ENCODE measurements at regions not wholly inside any gene's neighbourhood (a gene's known extent, or its start where the extent isn't known, plus 50 kb on each side); places are given as distances from the start of the nearest gene placed in this dataset.

GRCh38 chr15:61777689-61778088 lies 282.6 kb downstream of the VPS13C start:
- FAIRE-seq = no peak
- H3K4me1 ChIP-seq (ENCODE audit: control insufficient read depth, extremely low read depth, insufficient read depth, low read length) = no peaks in the 10 kb centered on the region
- no peaks in the 10 kb centered on the region for H3K9me1 ChIP-seq (replicated peaks; ENCODE audit: control insufficient read depth, extremely low read depth, insufficient read depth, low read length)
- intact Hi-C loops (cut with micrococcal nuclease) = no loop called here
- no TSS peak for BruUV-seq (replicated peaks)
- no peak for TF ChIP-seq POLR2AphosphoS5 (IDR thresholded peaks at IDR 0.05; ENCODE audit: insufficient read depth, low read depth, low read length)
- no peak for TF ChIP-seq CTCF (IDR thresholded peaks at IDR 0.05; ENCODE audit: extremely low read depth in 1 of 2, insufficient read depth in 1 of 2, low read depth in 1 of 2, low read length in 2 of 2)
- no peak for TF ChIP-seq EZH2 (IDR thresholded peaks at IDR 0.05; ENCODE audit: borderline replicate concordance, low read depth, low read length, severe bottlenecking)
- no peak for TF ChIP-seq MYC (IDR thresholded peaks at IDR 0.05; ENCODE audit: low read depth, low read length)
- TF ChIP-seq JUN (IDR thresholded peaks at IDR 0.05; ENCODE audit: borderline replicate concordance, insufficient read depth, insufficient read length, low read depth) = no peak
- TF ChIP-seq GATA2 (IDR thresholded peaks at IDR 0.05; ENCODE audit: insufficient read depth, insufficient read length, low read depth, low read length) = no peak
- no peak for TF ChIP-seq FOS (IDR thresholded peaks at IDR 0.05; ENCODE audit: borderline replicate concordance, insufficient read depth, low read length)
- TF ChIP-seq MAX (IDR thresholded peaks at IDR 0.05; ENCODE audit: insufficient read depth, insufficient read length) = no peak
- TF ChIP-seq POLR2A (IDR thresholded peaks at IDR 0.05; ENCODE audit: low read depth, low read length) = no peak
- H3K4me3 ChIP-seq (replicated peaks in 1 of 3; ENCODE audit: insufficient read depth in 1 of 3, low read depth in 1 of 3, low read length in 3 of 3) = no peak overlapping the region
- POLR2A ChIA-PET = no interaction called here
- CTCF ChIA-PET = no interaction called here
- H4K20me1 ChIP-seq (replicated peaks; ENCODE audit: control insufficient read depth, extremely low read depth, insufficient read depth, low read length) = no peaks in the 10 kb centered on the region
- H3K36me3 ChIP-seq (ENCODE audit: control insufficient read depth in 2 of 2, extremely low read depth in 1 of 2, insufficient read depth in 2 of 2, low read length in 2 of 2) = no peaks in the 10 kb centered on the region
- H3K9me3 ChIP-seq (replicated peaks; ENCODE audit: control insufficient read depth, insufficient read depth, low read length) = no peaks in the 10 kb centered on the region
- H3K4me2 ChIP-seq (ENCODE audit: insufficient read depth, low read length) = no peak overlapping the region
- no peak overlapping the region for H2AFZ ChIP-seq (ENCODE audit: low read depth, low read length)
- H3K27me3 ChIP-seq (ENCODE audit: control insufficient read depth in 2 of 2, insufficient read depth in 2 of 2, low read length in 2 of 2) = peaks cover 0 to 2% of the 10 kb centered on the region in 2 experiments
- no peak for DNase-seq (ENCODE audit: low read depth, low spot score)
- no peak overlapping the region for H3K9ac ChIP-seq (replicated peaks; ENCODE audit: extremely low read depth, insufficient read depth, low read length)
- no peak overlapping the region for H3K27ac ChIP-seq (ENCODE audit: insufficient read depth, low read depth, low read length)
- dilution Hi-C loops (cut with MboI; ENCODE audit: extremely low pct_ligation_motif_present, low sequenced_read_pairs) = no loop called here
- no peaks in the 10 kb centered on the region for H3K79me2 ChIP-seq (ENCODE audit: control insufficient read depth, insufficient read depth, low read length)
